ENCODE measurements at regions not wholly inside any gene's neighbourhood (a gene's known extent, or its start where the extent isn't known, plus 50 kb on each side); places are given as distances from the start of the nearest gene placed in this dataset.

DNA sequence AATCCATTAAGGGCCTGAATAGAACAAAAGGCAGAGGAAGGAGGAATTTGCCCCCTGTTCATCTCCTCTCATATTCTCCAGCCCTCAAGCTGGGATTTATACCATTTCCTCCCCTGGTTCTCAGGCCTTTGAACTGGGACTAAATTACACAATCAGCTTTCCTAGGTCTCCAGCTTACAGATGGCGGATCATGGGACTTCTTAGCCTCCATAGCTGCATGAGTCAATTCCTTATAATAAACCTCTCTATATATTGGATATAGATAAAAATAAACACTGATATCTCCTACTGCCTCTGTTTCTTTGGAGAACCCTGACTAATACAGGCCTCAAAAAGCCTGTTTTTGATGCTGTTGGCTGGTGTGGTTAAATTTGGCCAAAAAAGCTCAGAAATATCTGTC, 84.5 kb upstream of the TMEM108 start:
- Histone ChIP-seq H3K36me3 (ENCODE audit: low read depth, missing control alignments) (no peaks in the 10 kb centered on the region), H3K4me1 (no peaks in the 10 kb centered on the region), H3K4me3 (no peak overlapping the region), H3K27me3 (no peaks in the 10 kb centered on the region), H3K9me3 (no peaks in the 10 kb centered on the region), H3K27ac (no peak overlapping the region)
- intact Hi-C loops (cut with DNase I; ENCODE audit: low total_unique reads): no loop called here
- WGBS, 2 donors: 85 to 88% methylated on average over 1 of the region's 1 CpG
- DNase-seq: no peak
- no peak for TF ChIP-seq POLR2A (IDR thresholded peaks at IDR 0.05)
- TF ChIP-seq, protein P1, sequence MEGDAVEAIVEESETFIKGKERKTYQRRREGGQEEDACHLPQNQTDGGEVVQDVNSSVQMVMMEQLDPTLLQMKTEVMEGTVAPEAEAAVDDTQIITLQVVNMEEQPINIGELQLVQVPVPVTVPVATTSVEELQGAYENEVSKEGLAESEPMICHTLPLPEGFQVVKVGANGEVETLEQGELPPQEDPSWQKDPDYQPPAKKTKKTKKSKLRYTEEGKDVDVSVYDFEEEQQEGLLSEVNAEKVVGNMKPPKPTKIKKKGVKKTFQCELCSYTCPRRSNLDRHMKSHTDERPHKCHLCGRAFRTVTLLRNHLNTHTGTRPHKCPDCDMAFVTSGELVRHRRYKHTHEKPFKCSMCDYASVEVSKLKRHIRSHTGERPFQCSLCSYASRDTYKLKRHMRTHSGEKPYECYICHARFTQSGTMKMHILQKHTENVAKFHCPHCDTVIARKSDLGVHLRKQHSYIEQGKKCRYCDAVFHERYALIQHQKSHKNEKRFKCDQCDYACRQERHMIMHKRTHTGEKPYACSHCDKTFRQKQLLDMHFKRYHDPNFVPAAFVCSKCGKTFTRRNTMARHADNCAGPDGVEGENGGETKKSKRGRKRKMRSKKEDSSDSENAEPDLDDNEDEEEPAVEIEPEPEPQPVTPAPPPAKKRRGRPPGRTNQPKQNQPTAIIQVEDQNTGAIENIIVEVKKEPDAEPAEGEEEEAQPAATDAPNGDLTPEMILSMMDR (IDR thresholded peaks at IDR 0.05): no peak

DNA sequence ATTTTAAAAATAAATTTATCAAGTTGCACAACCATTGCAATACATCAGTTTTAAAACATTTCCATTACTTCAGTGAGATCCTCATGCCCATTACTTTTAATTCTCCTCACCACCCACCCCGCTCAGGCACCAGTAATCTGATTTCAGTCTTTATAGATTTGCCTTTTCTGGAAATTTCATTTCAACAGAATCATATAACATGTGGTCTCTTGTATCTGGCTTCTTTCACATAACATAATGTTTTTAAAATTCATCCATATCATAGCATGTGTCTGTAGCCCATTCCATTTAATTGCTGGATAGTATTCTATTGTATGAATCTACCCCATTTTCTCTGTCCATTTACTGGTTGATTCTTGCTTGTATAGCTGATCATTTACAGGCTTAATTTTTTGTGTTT, 110.3 kb upstream of the TMEM108 start:
- Histone ChIP-seq H3K27me3 (no peaks in the 10 kb centered on the region), H3K9me3 (no peaks in the 10 kb centered on the region), H3K27ac (no peak overlapping the region), H3K4me1 (no peaks in the 10 kb centered on the region), H3K36me3 (ENCODE audit: low read depth, missing control alignments) (no peaks in the 10 kb centered on the region), H3K4me3 (no peak overlapping the region)
- 87 to 91% methylated on average over 1 of the region's 1 CpG for WGBS, 2 donors
- no peak for DNase-seq
- intact Hi-C loops (cut with DNase I; ENCODE audit: low total_unique reads): no loop called here
- TF ChIP-seq, protein P1 (IDR thresholded peaks at IDR 0.05): no peak

DNA sequence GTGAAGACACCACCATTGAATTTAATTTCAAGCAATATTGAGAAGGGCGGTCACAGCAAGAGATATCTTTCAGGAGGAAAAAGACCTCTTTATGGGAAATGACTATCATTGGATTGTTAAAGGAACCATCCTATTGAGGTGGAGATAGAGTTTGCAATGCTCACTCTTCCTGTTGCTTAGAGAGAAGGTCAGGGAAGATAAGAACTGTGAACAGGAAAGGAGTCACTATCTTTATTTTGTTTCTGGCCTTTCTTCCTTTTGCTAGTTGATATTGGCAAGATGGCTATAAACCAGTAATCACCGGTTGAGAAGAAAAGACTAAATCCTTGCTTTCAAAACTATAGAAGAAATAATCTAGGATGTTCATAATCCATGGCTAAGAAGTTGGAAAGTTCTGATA, 112.1 kb upstream of the TMEM108 start:
- H3K27me3 ChIP-seq: no peaks in the 10 kb centered on the region
- WGBS, 2 donors: 74 to 81% methylated on average over 2 of the region's 2 CpGs
- no peaks in the 10 kb centered on the region for H3K9me3 ChIP-seq
- H3K36me3 ChIP-seq (ENCODE audit: low read depth, missing control alignments): no peaks in the 10 kb centered on the region
- no peak overlapping the region for H3K27ac ChIP-seq
- TF ChIP-seq POLR2A (IDR thresholded peaks at IDR 0.05): no peak
- TF ChIP-seq, protein P1 (IDR thresholded peaks at IDR 0.05): no peak
- H3K4me3 ChIP-seq: no peak overlapping the region
- H3K4me1 ChIP-seq: no peaks in the 10 kb centered on the region
- intact Hi-C loops (cut with DNase I; ENCODE audit: low total_unique reads): no loop called here
- DNase-seq: no peak

DNA sequence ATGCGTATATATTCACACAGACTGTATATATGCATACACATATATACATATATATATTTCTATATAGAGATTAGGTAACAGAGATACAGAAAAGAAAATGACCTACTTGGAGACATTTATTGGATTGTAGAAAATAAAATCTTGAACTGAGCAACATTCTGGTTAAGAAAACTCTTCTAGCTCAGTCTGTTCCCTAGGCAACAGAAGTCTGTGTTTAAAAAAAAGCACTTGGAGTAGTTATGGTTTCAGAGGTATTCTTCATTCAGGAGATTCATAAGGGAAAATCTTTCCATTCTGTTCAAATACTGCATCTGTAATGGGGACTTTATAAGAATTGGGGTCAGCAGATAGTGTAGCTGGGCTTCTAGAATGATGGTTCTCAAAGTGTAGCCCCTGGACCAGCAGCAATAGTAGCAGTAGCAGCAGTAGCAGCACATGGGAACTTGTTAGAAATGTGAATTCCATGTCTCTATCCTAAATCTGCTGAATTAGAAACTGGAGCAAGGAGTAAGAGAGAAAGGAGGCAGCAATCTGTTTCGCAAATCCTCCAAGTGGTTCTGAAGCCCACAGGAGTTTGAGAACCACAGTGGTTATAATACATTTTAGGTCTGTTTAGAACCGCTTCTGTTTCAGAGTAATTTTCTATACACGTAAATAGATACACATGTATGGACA, 112.8 kb upstream of the TMEM108 start:
- no peaks in the 10 kb centered on the region for H3K27me3 ChIP-seq
- no peaks in the 10 kb centered on the region for H3K36me3 ChIP-seq (ENCODE audit: low read depth, missing control alignments)
- no peak overlapping the region for H3K27ac ChIP-seq
- WGBS, 2 donors: 91% methylated on average over 4 of the region's 4 CpGs
- intact Hi-C loops (cut with DNase I; ENCODE audit: low total_unique reads): no loop called here
- DNase-seq: no peak
- TF ChIP-seq POLR2A (IDR thresholded peaks at IDR 0.05): no peak
- TF ChIP-seq, protein P1 (IDR thresholded peaks at IDR 0.05): no peak
- H3K4me1 ChIP-seq: no peaks in the 10 kb centered on the region
- H3K9me3 ChIP-seq: no peaks in the 10 kb centered on the region
- no peak overlapping the region for H3K4me3 ChIP-seq

DNA sequence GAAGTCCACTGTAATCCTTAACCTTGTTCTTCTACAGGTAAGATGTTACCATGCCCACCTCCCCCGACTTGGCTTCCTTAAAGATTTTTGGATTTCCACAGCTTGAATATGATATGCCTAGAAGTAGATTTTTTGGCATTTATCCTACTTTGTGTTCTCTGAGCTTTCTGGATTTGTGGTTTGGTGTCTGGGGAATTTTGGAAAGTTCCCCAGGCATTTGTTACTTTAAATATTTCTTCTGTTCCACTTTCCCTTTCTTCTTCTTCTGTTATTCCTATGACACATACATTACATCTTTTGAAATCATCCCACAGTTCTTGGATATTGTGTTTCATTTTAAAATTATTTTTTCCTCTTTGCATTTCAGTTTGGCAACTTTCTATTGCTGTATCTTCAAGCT, 122.1 kb upstream of the TMEM108 start:
- intact Hi-C loops (cut with DNase I; ENCODE audit: low total_unique reads): no loop called here
- Histone ChIP-seq H3K27me3 (no peaks in the 10 kb centered on the region), H3K9me3 (no peaks in the 10 kb centered on the region), H3K4me1 (no peaks in the 10 kb centered on the region), H3K36me3 (ENCODE audit: low read depth, missing control alignments) (no peaks in the 10 kb centered on the region), H3K4me3 (no peak overlapping the region), H3K27ac (no peak overlapping the region)
- TF ChIP-seq, protein P1 (IDR thresholded peaks at IDR 0.05): no peak
- no peak for TF ChIP-seq POLR2A (IDR thresholded peaks at IDR 0.05)
- no peak for DNase-seq
- WGBS, 2 donors: 83% methylated on average over 1 of the region's 1 CpG

Measured in testis (tissue), 2 donors.